KMS-11 (cell line): ENCODE measurements at regions not wholly inside any gene's neighbourhood (a gene's known extent, or its start where the extent isn't known, plus 50 kb on each side); places are given as distances from the start of the nearest gene placed in this dataset.

Experiments used
- H2AFZ ChIP-seq: fragments of 200-600 bp; sonication (generic); 2 replicates; pipeline ENCODE4 v1.6.1; 2016; ENCODE audit warnings: antibody characterized with exemption, mixed run types, low read depth
- H3K27ac ChIP-seq: fragments of 200-600 bp; sonication (generic); 2 replicates; pipeline ENCODE4 v1.6.1; 2016; ENCODE audit warnings: mild to moderate bottlenecking, mixed run types
- H3K27me3 ChIP-seq: fragments of 200-600 bp; sonication (generic); 2 replicates; pipeline ENCODE4 v1.6.1; 2017; ENCODE audit warnings: mild to moderate bottlenecking, low read depth, mixed run types, moderate library complexity; ENCODE audit not compliant: insufficient read depth
- H3K36me3 ChIP-seq: fragments of 200-600 bp; sonication (generic); 2 replicates; pipeline ENCODE4 v1.6.1; 2017; ENCODE audit warnings: mild to moderate bottlenecking, mixed run types; ENCODE audit not compliant: insufficient read depth
- H3K4me1 ChIP-seq: fragments of 200-600 bp; sonication (generic); 2 replicates; pipeline ENCODE4 v1.6.1; 2016; ENCODE audit warnings: mild to moderate bottlenecking, low read depth, mixed run types; ENCODE audit not compliant: poor library complexity, severe bottlenecking
- H3K4me2 ChIP-seq: fragments of 200-600 bp; sonication (generic); 2 replicates; pipeline ENCODE4 v1.7.0; 2016; ENCODE audit warnings: mild to moderate bottlenecking, mixed run types
- H3K4me3 ChIP-seq: fragments of 200-600 bp; sonication (generic); IDR thresholded peaks from 2 replicates; pipeline ENCODE4 v1.6.1; 2017; ENCODE audit warnings: low read depth, low read length, mixed read lengths; ENCODE audit not compliant: insufficient read depth
- H3K79me2 ChIP-seq: fragments of 200-600 bp; sonication (generic); 2 replicates; pipeline ENCODE4 v1.6.1; 2016; ENCODE audit warnings: low read depth, mixed run types; ENCODE audit not compliant: insufficient read depth
- H3K9ac ChIP-seq: fragments of 200-600 bp; sonication (generic); 2 replicates; pipeline ENCODE4 v1.6.1; 2016; ENCODE audit warnings: mild to moderate bottlenecking, mixed run types
- H4K20me1 ChIP-seq: fragments of 200-600 bp; sonication (generic); 2 replicates; pipeline ENCODE4 v1.6.1; 2016; ENCODE audit warnings: mild to moderate bottlenecking, mixed run types; ENCODE audit not compliant: insufficient read depth
- TF ChIP-seq, protein P1 (sequence below): fragments of 200-600 bp; sonication (generic); conservative IDR thresholded peaks from 2 replicates; pipeline ENCODE4 v1.6.1; 2017; ENCODE audit warnings: low read depth, mild to moderate bottlenecking, antibody characterized with exemption, low read length, moderate library complexity, mixed read lengths

GRCh38 chr2:217723981-217724380 is 278.8 kb downstream of the TNS1 start:
- H3K36me3 ChIP-seq, result no peaks in the 10 kb centered on the region
- H3K79me2 ChIP-seq, result no peaks in the 10 kb centered on the region
- no peak overlapping the region for H3K4me2 ChIP-seq
- TF ChIP-seq, protein P1, sequence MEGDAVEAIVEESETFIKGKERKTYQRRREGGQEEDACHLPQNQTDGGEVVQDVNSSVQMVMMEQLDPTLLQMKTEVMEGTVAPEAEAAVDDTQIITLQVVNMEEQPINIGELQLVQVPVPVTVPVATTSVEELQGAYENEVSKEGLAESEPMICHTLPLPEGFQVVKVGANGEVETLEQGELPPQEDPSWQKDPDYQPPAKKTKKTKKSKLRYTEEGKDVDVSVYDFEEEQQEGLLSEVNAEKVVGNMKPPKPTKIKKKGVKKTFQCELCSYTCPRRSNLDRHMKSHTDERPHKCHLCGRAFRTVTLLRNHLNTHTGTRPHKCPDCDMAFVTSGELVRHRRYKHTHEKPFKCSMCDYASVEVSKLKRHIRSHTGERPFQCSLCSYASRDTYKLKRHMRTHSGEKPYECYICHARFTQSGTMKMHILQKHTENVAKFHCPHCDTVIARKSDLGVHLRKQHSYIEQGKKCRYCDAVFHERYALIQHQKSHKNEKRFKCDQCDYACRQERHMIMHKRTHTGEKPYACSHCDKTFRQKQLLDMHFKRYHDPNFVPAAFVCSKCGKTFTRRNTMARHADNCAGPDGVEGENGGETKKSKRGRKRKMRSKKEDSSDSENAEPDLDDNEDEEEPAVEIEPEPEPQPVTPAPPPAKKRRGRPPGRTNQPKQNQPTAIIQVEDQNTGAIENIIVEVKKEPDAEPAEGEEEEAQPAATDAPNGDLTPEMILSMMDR, result no peak
- no peak overlapping the region for H3K4me3 ChIP-seq
- no peaks in the 10 kb centered on the region for H3K4me1 ChIP-seq
- no peak overlapping the region for H3K27ac ChIP-seq
- no peak overlapping the region for H3K9ac ChIP-seq
- H2AFZ ChIP-seq, result no peak overlapping the region
- no peaks in the 10 kb centered on the region for H3K27me3 ChIP-seq
- no peaks in the 10 kb centered on the region for H4K20me1 ChIP-seq

DNA sequence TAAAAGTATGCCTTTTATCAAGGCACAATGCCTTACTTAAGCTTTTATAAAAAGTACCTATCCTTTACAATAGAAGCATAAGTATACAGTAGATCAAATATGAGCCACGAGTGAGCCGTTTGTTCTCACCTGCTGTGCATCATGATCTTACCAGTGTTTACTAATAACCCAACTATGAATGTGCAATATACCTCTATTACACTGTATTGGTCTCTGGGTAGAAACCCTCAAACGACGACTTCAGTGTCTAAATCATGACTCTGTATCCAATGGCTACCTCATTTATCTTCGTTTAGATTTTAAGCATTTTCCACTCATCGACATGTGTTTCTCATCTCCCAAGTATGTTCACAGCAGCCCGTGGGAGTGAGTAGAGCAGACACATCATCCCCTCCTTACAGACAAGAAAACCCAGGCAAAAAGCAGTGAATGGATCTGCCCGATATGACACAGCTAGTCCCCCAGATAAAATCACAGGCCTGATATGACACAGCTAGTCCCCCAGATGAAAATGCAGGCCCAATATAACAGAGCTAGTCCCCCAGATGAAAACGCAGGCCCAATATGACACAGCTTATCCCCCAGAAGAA is 279.8 kb downstream of the TNS1 start:
- H3K27ac ChIP-seq, result no peak overlapping the region
- no peak overlapping the region for H3K9ac ChIP-seq
- no peaks in the 10 kb centered on the region for H3K27me3 ChIP-seq
- H4K20me1 ChIP-seq, result no peaks in the 10 kb centered on the region
- TF ChIP-seq, protein P1, result no peak
- H3K36me3 ChIP-seq, result no peaks in the 10 kb centered on the region
- H3K79me2 ChIP-seq, result no peaks in the 10 kb centered on the region
- H3K4me1 ChIP-seq, result no peaks in the 10 kb centered on the region
- H3K4me3 ChIP-seq, result no peak overlapping the region
- no peak overlapping the region for H2AFZ ChIP-seq
- H3K4me2 ChIP-seq, result no peak overlapping the region

- TF ChIP-seq, protein P1, result no peak
- Histone ChIP-seq H3K4me1 (no peaks in the 10 kb centered on the region), H2AFZ (no peak overlapping the region), H3K36me3 (no peaks in the 10 kb centered on the region), H3K4me2 (no peak overlapping the region), H3K79me2 (no peaks in the 10 kb centered on the region), H3K27me3 (no peaks in the 10 kb centered on the region), H3K4me3 (no peak overlapping the region), H4K20me1 (no peaks in the 10 kb centered on the region), H3K27ac (no peak overlapping the region), H3K9ac (no peak overlapping the region)
These were observed 285.1 kb downstream of the TNS1 start for GRCh38 chr2:217717646-217718045.

DNA sequence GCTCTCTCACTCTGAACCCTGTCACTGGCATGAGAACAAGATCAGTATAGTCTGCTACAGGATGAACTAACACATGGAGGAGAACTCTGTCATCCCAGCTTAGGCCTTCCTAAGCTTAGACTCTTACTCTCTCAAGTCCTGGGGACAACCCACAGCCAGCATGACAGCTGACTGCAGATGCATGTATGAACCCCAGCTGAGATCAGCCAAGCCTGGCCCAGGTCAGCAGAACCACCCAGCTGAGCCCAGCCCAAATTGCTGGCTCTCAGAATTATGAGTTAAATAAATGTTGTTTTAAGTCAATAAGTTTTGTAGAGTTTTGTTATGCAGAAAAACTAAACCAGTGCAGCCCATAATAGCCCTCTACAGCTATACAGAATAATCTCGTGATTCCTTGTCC is 287.3 kb downstream of the TNS1 start:
- no peaks in the 10 kb centered on the region for H3K79me2 ChIP-seq
- TF ChIP-seq, protein P1, result no peak
- H4K20me1 ChIP-seq, result no peaks in the 10 kb centered on the region
- no peak overlapping the region for H3K9ac ChIP-seq
- H3K4me1 ChIP-seq, result peaks cover 7% of the 10 kb centered on the region
- H3K4me3 ChIP-seq, result no peak overlapping the region
- no peak overlapping the region for H3K27ac ChIP-seq
- no peaks in the 10 kb centered on the region for H3K36me3 ChIP-seq
- no peak overlapping the region for H3K4me2 ChIP-seq
- no peaks in the 10 kb centered on the region for H3K27me3 ChIP-seq
- H2AFZ ChIP-seq, result no peak overlapping the region
